GM19468 (cell line): ENCODE measurements at regions not wholly inside any gene's neighbourhood (a gene's known extent, or its start where the extent isn't known, plus 50 kb on each side); places are given as distances from the start of the nearest gene placed in this dataset.

Source experiments
- ATAC-seq: cut with Tn5 transposase; IDR thresholded peaks from one replicate; pipeline ENCODE4 v1.9.1; 2021; ENCODE audit warnings: mild to moderate bottlenecking, moderate library complexity, moderate number of reproducible peaks; ENCODE audit not compliant: unreplicated experiment; ENCODE audit errors: extremely low read depth

DNA sequence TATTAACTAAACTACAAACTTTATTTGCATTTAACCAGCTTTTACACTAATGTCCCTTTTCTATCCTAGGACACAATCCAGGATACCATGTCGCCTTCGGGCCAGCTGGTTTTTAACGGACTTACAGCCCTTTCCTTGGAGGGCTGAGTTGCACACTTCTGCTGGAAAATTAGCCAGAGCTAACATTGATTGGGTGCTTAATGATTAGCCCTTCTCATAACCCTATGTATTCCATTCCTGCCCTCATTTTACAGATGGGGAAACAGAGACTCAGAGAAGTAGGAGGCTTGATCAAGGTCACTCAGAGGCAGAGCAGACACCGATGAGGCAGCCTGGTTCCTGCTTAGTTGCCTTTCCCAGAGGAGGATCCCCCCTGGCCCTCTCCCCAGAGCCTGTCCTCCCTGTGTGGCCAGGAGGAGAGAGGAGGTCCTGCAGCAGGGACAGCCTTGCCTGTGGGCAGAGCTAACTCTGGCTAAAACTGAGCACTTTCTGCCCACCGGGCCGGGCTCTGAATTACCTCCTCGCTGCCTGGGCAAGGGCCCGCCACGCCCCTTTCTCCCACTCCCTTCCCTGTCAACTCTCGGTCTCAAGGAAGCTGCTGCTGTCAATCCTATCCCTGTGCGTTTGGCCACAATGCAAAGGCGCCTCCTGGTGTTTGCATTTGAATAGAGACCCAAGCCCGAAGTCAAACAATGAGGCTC, 59.6 kb upstream of the PAX6 start:
- ATAC-seq = no peak

DNA sequence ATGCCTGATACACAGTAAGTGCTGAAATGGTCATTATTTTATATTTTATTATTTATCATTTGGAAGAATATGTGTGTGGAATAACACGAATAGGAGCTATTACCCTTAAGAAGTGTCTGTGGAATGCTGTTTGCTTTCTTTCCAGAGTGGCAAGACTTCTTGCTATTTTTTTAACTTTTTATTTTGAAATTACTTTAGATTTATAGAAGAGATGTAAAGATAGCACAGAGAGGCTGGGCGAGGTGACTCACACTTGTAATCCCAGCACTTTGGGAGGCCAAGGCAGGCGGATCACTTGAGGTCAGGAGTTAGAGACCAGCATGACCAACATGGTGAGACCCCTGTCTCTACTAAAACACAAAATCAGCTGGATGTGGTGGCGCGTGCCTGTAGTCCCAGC, 58.9 kb upstream of the PAX6 start:
- ATAC-seq = no peak

DNA sequence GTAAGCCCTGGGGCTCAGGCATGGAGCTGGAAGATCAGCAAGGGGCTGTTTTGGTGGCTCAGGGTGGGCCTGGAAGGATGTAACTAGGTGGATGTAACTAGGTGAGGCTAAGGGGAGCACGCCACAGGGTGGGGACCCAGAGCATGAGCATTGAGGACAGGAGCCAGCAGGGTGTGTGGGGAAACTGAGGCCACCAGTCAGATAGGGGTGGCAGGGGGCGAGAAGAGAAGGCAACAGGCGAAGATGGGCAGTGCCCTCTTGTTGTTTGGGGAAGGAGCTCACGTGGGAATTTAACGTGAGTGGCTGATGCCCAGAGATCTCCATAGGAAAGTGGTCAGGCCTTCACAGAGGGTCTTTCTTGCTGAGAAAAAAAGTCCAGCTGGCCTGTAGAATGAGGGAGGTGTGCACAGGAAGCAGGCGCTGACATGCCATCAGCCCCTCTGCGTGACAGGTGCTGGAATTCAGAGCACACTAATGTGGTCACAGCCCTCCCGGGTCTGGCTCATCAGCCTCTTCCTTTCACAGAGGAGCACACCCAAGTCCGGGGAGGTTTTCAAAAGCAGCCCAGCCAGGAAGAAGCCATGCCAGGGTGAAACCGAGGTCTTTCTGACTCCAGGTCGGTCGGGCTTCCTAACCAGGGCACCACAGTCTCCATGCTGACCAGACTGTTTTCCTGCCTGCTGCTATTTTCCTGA, 54.6 kb upstream of the PAX6 start:
- ATAC-seq = no peak

DNA sequence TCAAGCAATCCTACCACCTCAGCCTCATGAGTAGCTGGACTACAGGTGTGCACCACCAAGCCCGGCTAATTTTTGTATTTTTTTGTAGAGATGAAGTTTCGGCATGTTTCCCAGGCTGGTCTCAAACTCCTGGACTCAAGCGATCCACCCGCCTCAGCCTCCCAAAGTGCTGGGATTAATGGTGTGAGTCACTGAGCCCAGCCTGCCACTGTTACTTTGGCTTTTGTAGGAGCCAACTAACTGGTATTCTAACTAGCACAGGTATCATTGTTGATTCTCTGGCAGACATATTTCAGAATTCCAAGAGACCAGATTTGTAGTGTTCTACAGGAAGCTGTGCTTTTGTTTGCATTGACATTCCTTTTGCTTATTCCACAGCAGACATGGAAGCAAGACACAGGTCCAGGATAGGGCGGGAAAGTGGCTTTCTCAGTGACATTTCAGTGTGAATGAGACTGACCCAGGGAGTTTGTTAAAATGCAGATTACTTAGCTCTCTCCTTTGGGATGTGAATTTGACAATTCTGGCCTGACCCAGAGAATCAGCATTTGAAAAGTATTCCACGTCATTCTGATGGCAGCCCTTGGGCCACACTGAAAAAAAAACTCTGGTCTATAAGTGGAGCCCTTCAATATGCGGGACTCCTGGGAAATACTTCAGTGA, 52.2 kb upstream of the PAX6 start:
- no peak for ATAC-seq

DNA sequence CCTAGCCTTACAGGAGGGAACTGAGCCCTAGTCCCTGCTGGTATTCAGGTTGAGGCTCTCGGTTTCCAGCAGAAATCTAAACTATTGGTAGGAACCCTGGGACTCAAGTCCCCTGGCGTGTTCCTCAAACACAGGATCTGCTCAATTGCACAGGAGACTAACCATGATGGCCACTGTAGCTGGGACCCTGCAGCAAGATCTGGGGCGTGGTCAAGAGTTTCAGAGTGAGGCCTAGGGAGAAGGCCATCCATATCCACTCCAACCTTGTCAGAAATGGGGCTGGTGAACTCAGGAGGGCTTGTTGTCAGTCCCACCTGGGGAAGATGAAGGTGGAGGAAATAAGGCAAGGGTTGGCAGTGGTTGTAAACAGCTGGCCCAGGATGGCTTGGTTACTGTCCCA, 49.9 kb upstream of the PAX6 start:
- no peak for ATAC-seq
